GM23338 (cell line): ENCODE measurements at regions not wholly inside any gene's neighbourhood (a gene's known extent, or its start where the extent isn't known, plus 50 kb on each side); places are given as distances from the start of the nearest gene placed in this dataset.

Experiments
- ATAC-seq: fragments of 200-7000 bp; cut with Tn5 transposase; 3 replicates; pipeline ENCODE4 v1.9.1; 2020
- DNase-seq: peaks from one replicate; pipeline ENCODE4 v3.0.0-alpha.2; 2015; ENCODE audit warnings: low spot score
- H2AFZ ChIP-seq: fragments of 200-600 bp; sonication (generic); 2 replicates; pipeline ENCODE4 v1.8.0; 2016; ENCODE audit warnings: antibody characterized with exemption, mild to moderate bottlenecking, moderate library complexity
- H3F3A ChIP-seq: fragments of 200-600 bp; sonication (generic); replicated peaks from 2 replicates; pipeline ENCODE4 v1.8.0; 2017; ENCODE audit warnings: antibody characterized with exemption, mixed run types, low read depth
- H3K27ac ChIP-seq: fragments of 200-600 bp; sonication (generic); 2 replicates; pipeline ENCODE4 v1.6.1; 2016; ENCODE audit warnings: low read depth
- H3K27me3 ChIP-seq: fragments of 200-600 bp; sonication (generic); 2 replicates; pipeline ENCODE4 v1.8.0; 2016; ENCODE audit warnings: mild to moderate bottlenecking, mixed run types, moderate library complexity; ENCODE audit not compliant: insufficient read depth
- H3K36me3 ChIP-seq: fragments of 200-600 bp; sonication (generic); 2 replicates; pipeline ENCODE4 v1.8.0; 2016; ENCODE audit warnings: mild to moderate bottlenecking; ENCODE audit not compliant: insufficient read depth
- H3K4me1 ChIP-seq: fragments of 200-600 bp; sonication (generic); 2 replicates; pipeline ENCODE4 v1.8.0; 2016; ENCODE audit warnings: mild to moderate bottlenecking, moderate library complexity; ENCODE audit not compliant: insufficient read depth
- H3K4me2 ChIP-seq: fragments of 200-600 bp; sonication (generic); 2 replicates; pipeline ENCODE4 v1.7.1; 2017; ENCODE audit warnings: mixed run types
- H3K4me3 ChIP-seq: fragments of 200-600 bp; sonication (generic); 2 replicates; pipeline ENCODE4 v1.6.1; 2016; ENCODE audit warnings: mixed run types
- H3K79me2 ChIP-seq: fragments of 200-600 bp; sonication (generic); replicated peaks from 2 replicates; pipeline ENCODE4 v1.8.0; 2017; ENCODE audit warnings: mild to moderate bottlenecking; ENCODE audit not compliant: insufficient read depth
- H3K9me2 ChIP-seq: fragments of 200-600 bp; sonication (generic); 2 replicates; pipeline ENCODE4 v1.8.0; 2017; ENCODE audit not compliant: insufficient read depth
- H4K20me1 ChIP-seq: fragments of 200-600 bp; sonication (generic); replicated peaks from 2 replicates; pipeline ENCODE4 v1.8.0; 2017; ENCODE audit warnings: mild to moderate bottlenecking; ENCODE audit not compliant: insufficient read depth
- H3K27ac Mint-ChIP-seq: 2 replicates; pipeline ENCODE4 v1.8.0; 2020; ENCODE audit warnings: inconsistent platforms, mild to moderate bottlenecking, moderate library complexity, mixed read lengths
- H3K27me3 Mint-ChIP-seq: 3 replicates; pipeline ENCODE4 v1.8.0; 2022; ENCODE audit warnings: low read depth, mild to moderate bottlenecking, moderate library complexity, mixed read lengths, inconsistent platforms; ENCODE audit not compliant: insufficient read depth, poor library complexity
- H3K36me3 Mint-ChIP-seq: 3 replicates; pipeline ENCODE4 v1.8.0; 2021; ENCODE audit warnings: low read depth, mild to moderate bottlenecking, inconsistent platforms, moderate library complexity, mixed read lengths
- H3K4me1 Mint-ChIP-seq: 3 replicates; pipeline ENCODE4 v1.8.0; 2020; ENCODE audit warnings: mild to moderate bottlenecking, inconsistent platforms, mixed read lengths
- H3K4me3 Mint-ChIP-seq: 3 replicates; pipeline ENCODE4 v1.8.0; 2021; ENCODE audit warnings: moderate library complexity, mild to moderate bottlenecking, inconsistent platforms, mixed read lengths
- H3K9me3 Mint-ChIP-seq: 3 replicates; pipeline ENCODE4 v1.8.0; 2020; ENCODE audit warnings: moderate library complexity, mild to moderate bottlenecking, inconsistent platforms, mixed read lengths
- CREB1 ChIP-seq: fragments of 250-450 bp; sonication (Bioruptor Pico); IDR thresholded peaks from 2 replicates; pipeline ENCODE4 v1.5.0; 2020; ENCODE audit warnings: low read depth, mild to moderate bottlenecking, moderate library complexity
- EZH2 ChIP-seq: fragments of 200-600 bp; sonication (generic); IDR thresholded peaks from one replicate; pipeline ENCODE4 v1.8.0; 2017; ENCODE audit warnings: antibody characterized with exemption, mild to moderate bottlenecking, low read depth; ENCODE audit not compliant: unreplicated experiment
- EZH2phosphoT487 ChIP-seq: fragments of 200-600 bp; sonication (generic); IDR thresholded peaks from one replicate; pipeline ENCODE4 v1.8.1; 2018; ENCODE audit warnings: antibody characterized with exemption; ENCODE audit not compliant: unreplicated experiment
- JUNB ChIP-seq: IDR thresholded peaks from one replicate; pipeline ENCODE4 v1.6.1; 2016; ENCODE audit warnings: antibody characterized with exemption; ENCODE audit not compliant: unreplicated experiment
- NANOG ChIP-seq: IDR thresholded peaks from 2 replicates; pipeline ENCODE4 v1.6.1; 2016; ENCODE audit warnings: antibody characterized with exemption, borderline replicate concordance
- POLR2AphosphoS5 ChIP-seq: IDR thresholded peaks from 2 replicates; pipeline ENCODE4 v1.6.1; 2016; ENCODE audit warnings: antibody characterized with exemption, low read depth
- REST ChIP-seq: IDR thresholded peaks from one replicate; pipeline ENCODE4 v1.6.1; 2018; ENCODE audit warnings: antibody characterized with exemption; ENCODE audit not compliant: unreplicated experiment
- STAT1 ChIP-seq: IDR thresholded peaks from one replicate; pipeline ENCODE4 v1.6.1; 2016; ENCODE audit warnings: antibody characterized with exemption; ENCODE audit not compliant: unreplicated experiment
- ZNF331 ChIP-seq: fragments of 250-450 bp; sonication (Bioruptor Pico); IDR thresholded peaks from 2 replicates; pipeline ENCODE4 v1.5.0; 2020; ENCODE audit warnings: low read depth, mild to moderate bottlenecking, moderate library complexity
- TF ChIP-seq, protein P1 (sequence below): fragments of 250-450 bp; sonication (Bioruptor Pico); IDR thresholded peaks from 2 replicates; pipeline ENCODE4 v1.5.0; 2020; ENCODE audit warnings: mild to moderate bottlenecking, moderate library complexity

- no peak for TF ChIP-seq STAT1
- no peak for TF ChIP-seq NANOG
- no peak for TF ChIP-seq EZH2
- no peak for TF ChIP-seq POLR2AphosphoS5
Measured at GRCh38 chr3:5650303-5650702, 462.8 kb downstream of the EDEM1 start (continued).

- Histone ChIP-seq H3K4me3 (no peak overlapping the region), H4K20me1 (no peaks in the 10 kb centered on the region), H3F3A (no peaks in the 10 kb centered on the region), H3K4me2 (no peak overlapping the region), H3K27me3 (no peaks in the 10 kb centered on the region), H3K9me2 (no peaks in the 10 kb centered on the region), H3K79me2 (no peaks in the 10 kb centered on the region), H2AFZ (no peak overlapping the region), H3K4me1 (no peaks in the 10 kb centered on the region), H3K27ac (no peak overlapping the region), H3K36me3 (no peaks in the 10 kb centered on the region)
- DNase-seq (no peak), ATAC-seq (no peak)
- H3K27me3 Mint-ChIP-seq, result no peaks in the 10 kb centered on the region
- H3K9me3 Mint-ChIP-seq, result peaks cover 66% of the 10 kb centered on the region
- TF ChIP-seq JUNB, result no peak
- no peak overlapping the region for H3K4me3 Mint-ChIP-seq
- H3K36me3 Mint-ChIP-seq, result no peaks in the 10 kb centered on the region; the same call in 2 of the 3 replicates
- H3K27ac Mint-ChIP-seq, result no peak overlapping the region
- H3K4me1 Mint-ChIP-seq, result no peaks in the 10 kb centered on the region
Measured at GRCh38 chr3:5651351-5651750, 463.8 kb downstream of the EDEM1 start.

- H3K4me3 ChIP-seq, result no peak overlapping the region
- H3K9me3 Mint-ChIP-seq, result peaks cover 72% of the 10 kb centered on the region
- TF ChIP-seq POLR2AphosphoS5 (no peak), STAT1 (no peak), ZNF331 (CRISPR knock-in tag) (no peak), CREB1 (CRISPR knock-in tag) (no peak), JUNB (no peak), REST (no peak), EZH2phosphoT487 (no peak), NANOG (no peak)
- TF ChIP-seq, protein P1, sequence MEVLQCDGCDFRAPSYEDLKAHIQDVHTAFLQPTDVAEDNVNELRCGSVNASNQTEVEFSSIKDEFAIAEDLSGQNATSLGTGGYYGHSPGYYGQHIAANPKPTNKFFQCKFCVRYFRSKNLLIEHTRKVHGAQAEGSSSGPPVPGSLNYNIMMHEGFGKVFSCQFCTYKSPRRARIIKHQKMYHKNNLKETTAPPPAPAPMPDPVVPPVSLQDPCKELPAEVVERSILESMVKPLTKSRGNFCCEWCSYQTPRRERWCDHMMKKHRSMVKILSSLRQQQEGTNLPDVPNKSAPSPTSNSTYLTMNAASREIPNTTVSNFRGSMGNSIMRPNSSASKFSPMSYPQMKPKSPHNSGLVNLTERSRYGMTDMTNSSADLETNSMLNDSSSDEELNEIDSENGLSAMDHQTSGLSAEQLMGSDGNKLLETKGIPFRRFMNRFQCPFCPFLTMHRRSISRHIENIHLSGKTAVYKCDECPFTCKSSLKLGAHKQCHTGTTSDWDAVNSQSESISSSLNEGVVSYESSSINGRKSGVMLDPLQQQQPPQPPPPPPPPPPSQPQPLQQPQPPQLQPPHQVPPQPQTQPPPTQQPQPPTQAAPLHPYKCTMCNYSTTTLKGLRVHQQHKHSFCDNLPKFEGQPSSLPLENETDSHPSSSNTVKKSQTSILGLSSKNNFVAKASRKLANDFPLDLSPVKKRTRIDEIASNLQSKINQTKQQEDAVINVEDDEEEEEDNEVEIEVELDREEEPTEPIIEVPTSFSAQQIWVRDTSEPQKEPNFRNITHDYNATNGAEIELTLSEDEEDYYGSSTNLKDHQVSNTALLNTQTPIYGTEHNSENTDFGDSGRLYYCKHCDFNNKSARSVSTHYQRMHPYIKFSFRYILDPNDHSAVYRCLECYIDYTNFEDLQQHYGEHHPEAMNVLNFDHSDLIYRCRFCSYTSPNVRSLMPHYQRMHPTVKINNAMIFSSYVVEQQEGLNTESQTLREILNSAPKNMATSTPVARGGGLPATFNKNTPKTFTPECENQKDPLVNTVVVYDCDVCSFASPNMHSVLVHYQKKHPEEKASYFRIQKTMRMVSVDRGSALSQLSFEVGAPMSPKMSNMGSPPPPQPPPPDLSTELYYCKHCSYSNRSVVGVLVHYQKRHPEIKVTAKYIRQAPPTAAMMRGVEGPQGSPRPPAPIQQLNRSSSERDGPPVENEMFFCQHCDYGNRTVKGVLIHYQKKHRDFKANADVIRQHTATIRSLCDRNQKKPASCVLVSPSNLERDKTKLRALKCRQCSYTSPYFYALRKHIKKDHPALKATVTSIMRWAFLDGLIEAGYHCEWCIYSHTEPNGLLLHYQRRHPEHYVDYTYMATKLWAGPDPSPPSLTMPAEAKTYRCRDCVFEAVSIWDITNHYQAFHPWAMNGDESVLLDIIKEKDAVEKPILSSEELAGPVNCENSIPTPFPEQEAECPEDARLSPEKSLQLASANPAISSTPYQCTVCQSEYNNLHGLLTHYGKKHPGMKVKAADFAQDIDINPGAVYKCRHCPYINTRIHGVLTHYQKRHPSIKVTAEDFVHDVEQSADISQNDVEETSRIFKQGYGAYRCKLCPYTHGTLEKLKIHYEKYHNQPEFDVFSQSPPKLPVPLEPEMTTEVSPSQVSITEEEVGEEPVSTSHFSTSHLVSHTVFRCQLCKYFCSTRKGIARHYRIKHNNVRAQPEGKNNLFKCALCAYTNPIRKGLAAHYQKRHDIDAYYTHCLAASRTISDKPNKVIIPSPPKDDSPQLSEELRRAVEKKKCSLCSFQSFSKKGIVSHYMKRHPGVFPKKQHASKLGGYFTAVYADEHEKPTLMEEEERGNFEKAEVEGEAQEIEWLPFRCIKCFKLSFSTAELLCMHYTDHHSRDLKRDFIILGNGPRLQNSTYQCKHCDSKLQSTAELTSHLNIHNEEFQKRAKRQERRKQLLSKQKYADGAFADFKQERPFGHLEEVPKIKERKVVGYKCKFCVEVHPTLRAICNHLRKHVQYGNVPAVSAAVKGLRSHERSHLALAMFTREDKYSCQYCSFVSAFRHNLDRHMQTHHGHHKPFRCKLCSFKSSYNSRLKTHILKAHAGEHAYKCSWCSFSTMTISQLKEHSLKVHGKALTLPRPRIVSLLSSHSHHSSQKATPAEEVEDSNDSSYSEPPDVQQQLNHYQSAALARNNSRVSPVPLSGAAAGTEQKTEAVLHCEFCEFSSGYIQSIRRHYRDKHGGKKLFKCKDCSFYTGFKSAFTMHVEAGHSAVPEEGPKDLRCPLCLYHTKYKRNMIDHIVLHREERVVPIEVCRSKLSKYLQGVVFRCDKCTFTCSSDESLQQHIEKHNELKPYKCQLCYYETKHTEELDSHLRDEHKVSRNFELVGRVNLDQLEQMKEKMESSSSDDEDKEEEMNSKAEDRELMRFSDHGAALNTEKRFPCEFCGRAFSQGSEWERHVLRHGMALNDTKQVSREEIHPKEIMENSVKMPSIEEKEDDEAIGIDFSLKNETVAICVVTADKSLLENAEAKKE (CRISPR knock-in tag), result no peak
Measured at GRCh38 chr3:5653426-5654143, 466.1 kb downstream of the EDEM1 start.

More at GRCh38 chr3:5653426-5654143, 466.1 kb downstream of the EDEM1 start:
- Histone ChIP-seq H3K27me3 (no peaks in the 10 kb centered on the region), H4K20me1 (no peaks in the 10 kb centered on the region), H3K9me2 (no peaks in the 10 kb centered on the region), H3K4me2 (no peak overlapping the region), H3K27ac (no peak overlapping the region), H3K4me1 (no peaks in the 10 kb centered on the region), H3K36me3 (no peaks in the 10 kb centered on the region), H3K79me2 (no peaks in the 10 kb centered on the region), H2AFZ (no peak overlapping the region), H3F3A (no peaks in the 10 kb centered on the region)
- DNase-seq (no peak), ATAC-seq (no peak)
- peaks cover 5% of the 10 kb centered on the region; the same call in 1 of the 3 replicates for H3K36me3 Mint-ChIP-seq
- peaks cover 1% of the 10 kb centered on the region for H3K27me3 Mint-ChIP-seq
- H3K27ac Mint-ChIP-seq, result no peak overlapping the region
- H3K4me3 Mint-ChIP-seq, result no peak overlapping the region
- no peaks in the 10 kb centered on the region for H3K4me1 Mint-ChIP-seq
